NB4 (cell line): ENCODE measurements at regions not wholly inside any gene's neighbourhood (a gene's known extent, or its start where the extent isn't known, plus 50 kb on each side); places are given as distances from the start of the nearest gene placed in this dataset.

ENCODE experiments used
- POLR2A ChIP-seq: IDR thresholded peaks from 2 replicates; pipeline ENCODE4 v1.6.1; 2011; ENCODE audit warnings: mild to moderate bottlenecking; ENCODE audit not compliant: insufficient read length; ENCODE audit errors: extremely low read depth
- TF ChIP-seq, protein P1 (sequence below): IDR thresholded peaks from one replicate; pipeline ENCODE4 v1.5.1; 2012; ENCODE audit warnings: low read depth, low read length

DNA sequence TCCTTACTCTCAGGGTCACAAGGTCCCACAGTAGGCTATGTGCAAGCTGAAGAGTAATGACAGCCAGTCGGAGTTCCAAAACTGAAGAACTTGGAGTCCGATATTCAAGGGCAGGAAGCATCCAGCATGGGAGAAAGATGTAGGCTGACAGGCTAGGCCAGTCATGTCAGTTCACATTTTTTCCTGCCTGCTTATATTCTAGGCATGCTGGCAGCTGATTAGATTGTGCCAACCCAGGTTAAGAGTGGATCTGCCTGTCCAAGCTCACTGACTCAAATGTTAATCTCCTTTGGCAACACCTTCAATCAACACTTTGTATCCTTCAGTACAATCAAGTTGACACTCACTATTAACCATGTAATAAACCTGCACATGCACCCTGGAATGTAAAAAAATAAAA lies 960.9 kb upstream of the HS3ST1 start:
- TF ChIP-seq, protein P1, sequence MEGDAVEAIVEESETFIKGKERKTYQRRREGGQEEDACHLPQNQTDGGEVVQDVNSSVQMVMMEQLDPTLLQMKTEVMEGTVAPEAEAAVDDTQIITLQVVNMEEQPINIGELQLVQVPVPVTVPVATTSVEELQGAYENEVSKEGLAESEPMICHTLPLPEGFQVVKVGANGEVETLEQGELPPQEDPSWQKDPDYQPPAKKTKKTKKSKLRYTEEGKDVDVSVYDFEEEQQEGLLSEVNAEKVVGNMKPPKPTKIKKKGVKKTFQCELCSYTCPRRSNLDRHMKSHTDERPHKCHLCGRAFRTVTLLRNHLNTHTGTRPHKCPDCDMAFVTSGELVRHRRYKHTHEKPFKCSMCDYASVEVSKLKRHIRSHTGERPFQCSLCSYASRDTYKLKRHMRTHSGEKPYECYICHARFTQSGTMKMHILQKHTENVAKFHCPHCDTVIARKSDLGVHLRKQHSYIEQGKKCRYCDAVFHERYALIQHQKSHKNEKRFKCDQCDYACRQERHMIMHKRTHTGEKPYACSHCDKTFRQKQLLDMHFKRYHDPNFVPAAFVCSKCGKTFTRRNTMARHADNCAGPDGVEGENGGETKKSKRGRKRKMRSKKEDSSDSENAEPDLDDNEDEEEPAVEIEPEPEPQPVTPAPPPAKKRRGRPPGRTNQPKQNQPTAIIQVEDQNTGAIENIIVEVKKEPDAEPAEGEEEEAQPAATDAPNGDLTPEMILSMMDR = no peak
- TF ChIP-seq POLR2A = no peak
